ENCODE measurements at regions not wholly inside any gene's neighbourhood (a gene's known extent, or its start where the extent isn't known, plus 50 kb on each side); places are given as distances from the start of the nearest gene placed in this dataset.

- TF ChIP-seq ZNF217 (IDR thresholded peaks at IDR 0.05) (no peak), MLLT1 (IDR thresholded peaks at IDR 0.05) (no peak), BACH1 (IDR thresholded peaks at IDR 0.05; ENCODE audit: borderline replicate concordance) (no peak)
These were observed 112.2 kb upstream of the MYL2 start for GRCh38 chr12:111032591-111032919.
